ENCODE measurements at regions not wholly inside any gene's neighbourhood (a gene's known extent, or its start where the extent isn't known, plus 50 kb on each side); places are given as distances from the start of the nearest gene placed in this dataset.

DNA sequence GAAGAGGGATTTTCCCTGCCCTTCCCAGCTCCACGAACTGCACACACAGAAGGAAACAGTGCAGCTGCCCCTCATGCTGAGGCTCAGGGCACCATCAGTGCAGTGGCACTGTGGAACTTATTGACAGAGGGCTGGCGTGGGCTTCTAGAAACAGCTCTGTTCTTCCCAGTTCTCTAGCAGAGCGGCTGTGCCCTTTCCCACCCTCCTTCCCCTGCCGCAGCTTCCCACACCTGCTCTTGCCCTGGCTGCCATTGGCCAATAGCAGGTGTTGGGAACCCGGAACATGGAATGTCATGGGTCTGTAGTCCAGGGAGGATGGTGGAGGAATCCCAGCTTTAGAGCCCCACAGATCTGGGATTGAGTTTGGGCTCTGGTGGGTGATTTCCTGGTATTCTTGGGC, 343.8 kb downstream of the RPS6KC1 start:
- TF ChIP-seq, protein P1, sequence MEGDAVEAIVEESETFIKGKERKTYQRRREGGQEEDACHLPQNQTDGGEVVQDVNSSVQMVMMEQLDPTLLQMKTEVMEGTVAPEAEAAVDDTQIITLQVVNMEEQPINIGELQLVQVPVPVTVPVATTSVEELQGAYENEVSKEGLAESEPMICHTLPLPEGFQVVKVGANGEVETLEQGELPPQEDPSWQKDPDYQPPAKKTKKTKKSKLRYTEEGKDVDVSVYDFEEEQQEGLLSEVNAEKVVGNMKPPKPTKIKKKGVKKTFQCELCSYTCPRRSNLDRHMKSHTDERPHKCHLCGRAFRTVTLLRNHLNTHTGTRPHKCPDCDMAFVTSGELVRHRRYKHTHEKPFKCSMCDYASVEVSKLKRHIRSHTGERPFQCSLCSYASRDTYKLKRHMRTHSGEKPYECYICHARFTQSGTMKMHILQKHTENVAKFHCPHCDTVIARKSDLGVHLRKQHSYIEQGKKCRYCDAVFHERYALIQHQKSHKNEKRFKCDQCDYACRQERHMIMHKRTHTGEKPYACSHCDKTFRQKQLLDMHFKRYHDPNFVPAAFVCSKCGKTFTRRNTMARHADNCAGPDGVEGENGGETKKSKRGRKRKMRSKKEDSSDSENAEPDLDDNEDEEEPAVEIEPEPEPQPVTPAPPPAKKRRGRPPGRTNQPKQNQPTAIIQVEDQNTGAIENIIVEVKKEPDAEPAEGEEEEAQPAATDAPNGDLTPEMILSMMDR (IDR thresholded peaks at IDR 0.05; ENCODE audit: poor library complexity, severe bottlenecking) = no peak
- TF ChIP-seq EZH2 (IDR thresholded peaks at IDR 0.05; ENCODE audit: borderline replicate concordance, insufficient read depth, low read length, poor library complexity, severe bottlenecking) = no peak
- TF ChIP-seq, protein P2, sequence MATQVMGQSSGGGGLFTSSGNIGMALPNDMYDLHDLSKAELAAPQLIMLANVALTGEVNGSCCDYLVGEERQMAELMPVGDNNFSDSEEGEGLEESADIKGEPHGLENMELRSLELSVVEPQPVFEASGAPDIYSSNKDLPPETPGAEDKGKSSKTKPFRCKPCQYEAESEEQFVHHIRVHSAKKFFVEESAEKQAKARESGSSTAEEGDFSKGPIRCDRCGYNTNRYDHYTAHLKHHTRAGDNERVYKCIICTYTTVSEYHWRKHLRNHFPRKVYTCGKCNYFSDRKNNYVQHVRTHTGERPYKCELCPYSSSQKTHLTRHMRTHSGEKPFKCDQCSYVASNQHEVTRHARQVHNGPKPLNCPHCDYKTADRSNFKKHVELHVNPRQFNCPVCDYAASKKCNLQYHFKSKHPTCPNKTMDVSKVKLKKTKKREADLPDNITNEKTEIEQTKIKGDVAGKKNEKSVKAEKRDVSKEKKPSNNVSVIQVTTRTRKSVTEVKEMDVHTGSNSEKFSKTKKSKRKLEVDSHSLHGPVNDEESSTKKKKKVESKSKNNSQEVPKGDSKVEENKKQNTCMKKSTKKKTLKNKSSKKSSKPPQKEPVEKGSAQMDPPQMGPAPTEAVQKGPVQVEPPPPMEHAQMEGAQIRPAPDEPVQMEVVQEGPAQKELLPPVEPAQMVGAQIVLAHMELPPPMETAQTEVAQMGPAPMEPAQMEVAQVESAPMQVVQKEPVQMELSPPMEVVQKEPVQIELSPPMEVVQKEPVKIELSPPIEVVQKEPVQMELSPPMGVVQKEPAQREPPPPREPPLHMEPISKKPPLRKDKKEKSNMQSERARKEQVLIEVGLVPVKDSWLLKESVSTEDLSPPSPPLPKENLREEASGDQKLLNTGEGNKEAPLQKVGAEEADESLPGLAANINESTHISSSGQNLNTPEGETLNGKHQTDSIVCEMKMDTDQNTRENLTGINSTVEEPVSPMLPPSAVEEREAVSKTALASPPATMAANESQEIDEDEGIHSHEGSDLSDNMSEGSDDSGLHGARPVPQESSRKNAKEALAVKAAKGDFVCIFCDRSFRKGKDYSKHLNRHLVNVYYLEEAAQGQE (IDR thresholded peaks at IDR 0.05; ENCODE audit: borderline replicate concordance) = no peak
- TF ChIP-seq EP300 (conservative IDR thresholded peaks at IDR 0.05; ENCODE audit: poor library complexity, severe bottlenecking) = no peak
- no peak for TF ChIP-seq MXI1 (conservative IDR thresholded peaks at IDR 0.05; ENCODE audit: poor library complexity, severe bottlenecking)
- no peak for TF ChIP-seq POLR2AphosphoS5 (IDR thresholded peaks at IDR 0.05)
- no peak for TF ChIP-seq RAD21 (conservative IDR thresholded peaks at IDR 0.05)
- no peak for TF ChIP-seq TAF1 (IDR thresholded peaks at IDR 0.05; ENCODE audit: low read depth)
